GM21447 (cell line): ENCODE measurements at regions not wholly inside any gene's neighbourhood (a gene's known extent, or its start where the extent isn't known, plus 50 kb on each side); places are given as distances from the start of the nearest gene placed in this dataset.
"Not testable (repeated sequence)": the region's sequence is repeated elsewhere in the genome, so short reads cannot be mapped to it uniquely, and the experiment has no call there.

Source experiments
- ATAC-seq: cut with Tn5 transposase; IDR thresholded peaks from one replicate; pipeline ENCODE4 v1.9.1; 2021; ENCODE audit not compliant: unreplicated experiment

DNA sequence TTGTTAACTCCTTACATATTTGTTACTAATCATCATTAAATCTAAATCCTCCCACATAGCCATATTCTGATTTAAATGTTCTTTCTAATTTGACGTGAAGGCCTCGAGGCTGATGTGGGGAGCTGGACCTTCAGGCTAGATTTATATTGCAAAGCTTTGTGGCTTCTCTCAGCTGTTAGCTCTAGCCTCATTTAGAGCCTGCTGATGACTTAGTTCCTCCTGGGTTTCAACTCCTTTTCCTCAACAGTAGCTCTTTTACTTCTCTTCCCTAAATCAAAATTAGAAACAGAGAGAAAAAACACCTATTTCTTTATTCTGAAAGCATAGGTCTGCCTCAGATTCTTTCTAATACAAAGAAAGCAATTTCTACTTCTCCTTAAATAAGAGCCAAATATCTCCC lies 477.5 kb upstream of the CCDC196 start:
- ATAC-seq = no peak

DNA sequence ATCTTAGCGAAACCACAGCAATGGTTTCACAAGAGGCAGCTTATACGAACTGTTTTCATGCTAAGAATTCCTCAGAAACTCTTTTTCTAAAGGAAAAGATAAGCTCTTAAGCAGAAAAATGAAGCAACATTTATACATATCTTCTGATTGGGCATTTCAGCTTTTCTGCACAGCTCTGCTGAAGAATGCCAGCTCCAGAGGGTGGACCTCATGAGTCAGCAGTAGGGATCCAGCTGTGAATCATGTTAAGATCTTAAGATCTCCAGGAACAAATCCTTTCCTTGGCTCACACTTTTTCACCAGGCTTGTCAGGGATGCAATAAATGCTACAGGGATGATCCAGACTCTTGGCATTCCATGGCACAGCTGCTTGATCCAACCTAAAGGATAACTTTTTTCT lies 477.1 kb upstream of the CCDC196 start:
- ATAC-seq = no peak

GRCh38 chr14:66010695-66011094 lies 475.5 kb upstream of the CCDC196 start:
- no peak for ATAC-seq

GRCh38 chr14:66011855-66012254 lies 474.3 kb upstream of the CCDC196 start:
- ATAC-seq = no peak

- ATAC-seq = not testable (repeated sequence)
These were observed 472.6 kb upstream of the CCDC196 start for GRCh38 chr14:66013607-66014006.

- no peak for ATAC-seq
These were observed 470.9 kb upstream of the CCDC196 start for GRCh38 chr14:66015071-66015780.

- no peak for ATAC-seq
These were observed 468.2 kb upstream of the CCDC196 start for GRCh38 chr14:66017927-66018326.

DNA sequence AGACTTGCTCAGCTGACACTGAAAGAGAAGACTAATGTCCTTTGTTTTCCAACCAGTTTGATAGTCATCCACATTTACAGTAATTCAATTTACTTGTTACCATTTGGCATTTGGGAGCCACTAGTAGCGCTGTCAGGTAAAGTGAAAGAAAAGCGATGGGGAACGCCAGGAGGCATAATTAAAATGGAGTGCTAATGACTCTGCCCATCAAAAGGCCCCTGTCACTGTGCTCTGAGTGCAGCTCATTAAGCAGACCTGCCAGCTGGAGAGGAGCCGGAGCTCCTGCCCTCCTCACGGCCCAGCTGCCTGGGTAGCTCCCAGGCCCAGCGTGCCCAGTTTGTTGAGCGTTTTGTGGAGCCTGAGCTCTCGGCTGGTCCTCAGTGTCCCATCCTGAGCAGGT lies 463.6 kb upstream of the CCDC196 start:
- no peak for ATAC-seq

DNA sequence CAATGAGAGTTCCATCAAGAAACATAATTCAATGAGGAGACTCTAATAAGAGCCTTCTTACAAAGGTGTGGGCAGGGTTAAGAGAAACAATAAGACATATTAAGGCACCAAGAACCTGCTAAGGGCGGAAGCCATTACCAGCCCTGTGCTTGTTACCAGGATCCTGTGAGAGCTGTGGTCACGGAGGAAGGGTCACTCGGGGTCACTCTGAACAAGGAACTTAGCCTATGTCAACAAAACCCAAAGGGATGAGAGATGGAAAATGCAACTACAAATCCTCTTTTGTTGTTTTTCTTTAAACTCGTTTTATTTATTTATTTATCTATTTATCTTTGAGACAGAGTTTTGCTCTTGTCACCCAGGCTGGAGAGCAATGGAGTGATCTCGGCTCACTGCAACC lies 460.4 kb upstream of the CCDC196 start:
- ATAC-seq = no peak

GRCh38 chr14:66031981-66032380 lies 454.2 kb upstream of the CCDC196 start:
- ATAC-seq = not testable (repeated sequence)

GRCh38 chr14:66032800-66033199 lies 453.4 kb upstream of the CCDC196 start:
- ATAC-seq = no peak

DNA sequence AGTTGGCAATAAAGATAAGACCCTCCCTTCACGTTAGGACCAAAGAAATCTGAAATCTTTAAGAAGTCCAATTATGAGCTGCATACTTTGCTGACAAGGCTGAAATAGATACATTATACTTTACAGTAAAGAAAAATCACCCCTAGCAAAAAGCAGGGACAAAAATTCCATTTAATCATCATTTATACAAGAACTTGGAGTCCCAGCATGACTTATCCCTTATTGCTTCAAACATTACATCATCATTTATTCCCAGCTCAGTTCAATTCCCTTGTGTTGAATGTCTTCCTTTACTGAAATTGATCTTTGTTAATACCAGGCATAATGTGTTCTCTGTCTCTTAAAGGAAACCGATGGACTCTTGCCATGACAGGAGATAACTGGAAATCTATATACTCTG lies 449.6 kb upstream of the CCDC196 start:
- ATAC-seq = no peak

DNA sequence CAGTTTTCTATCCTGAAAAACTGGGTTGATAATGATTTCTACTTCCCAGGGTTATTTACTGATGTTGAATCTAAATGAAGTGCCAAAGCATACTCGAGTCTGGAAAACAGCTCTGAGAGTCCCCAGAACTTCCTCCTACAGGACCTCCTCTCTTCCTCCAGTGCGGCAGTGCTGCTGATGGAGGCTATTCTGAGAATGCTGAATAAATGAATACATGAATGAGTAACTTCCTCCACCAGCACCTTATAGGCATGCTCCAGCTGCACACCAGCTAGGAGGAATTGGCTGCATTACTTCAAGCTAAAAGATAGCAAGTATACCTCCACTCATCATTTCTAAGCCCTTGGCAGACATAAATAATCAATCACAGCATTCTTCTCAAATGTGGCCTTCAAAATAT lies 448.8 kb upstream of the CCDC196 start:
- ATAC-seq = no peak

DNA sequence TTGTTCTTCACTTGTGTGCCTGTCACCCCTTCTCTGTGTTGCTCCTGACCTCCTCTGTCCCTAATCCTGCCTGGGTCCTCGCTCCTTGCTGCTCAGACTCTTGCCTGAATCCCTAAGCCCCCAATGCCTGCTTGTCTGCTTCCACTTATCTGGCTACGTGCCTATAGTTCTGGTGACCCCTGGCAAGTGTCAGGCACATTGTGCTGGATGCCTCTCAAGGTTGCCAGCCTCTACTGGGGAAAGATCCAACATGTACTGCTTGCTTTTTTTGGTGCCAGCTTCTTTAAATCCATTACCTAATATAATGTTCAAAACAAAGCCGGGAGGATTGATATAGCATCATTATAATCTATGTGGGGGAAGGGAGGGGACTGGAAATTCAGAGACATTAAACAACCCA lies 448.0 kb upstream of the CCDC196 start:
- no peak for ATAC-seq

DNA sequence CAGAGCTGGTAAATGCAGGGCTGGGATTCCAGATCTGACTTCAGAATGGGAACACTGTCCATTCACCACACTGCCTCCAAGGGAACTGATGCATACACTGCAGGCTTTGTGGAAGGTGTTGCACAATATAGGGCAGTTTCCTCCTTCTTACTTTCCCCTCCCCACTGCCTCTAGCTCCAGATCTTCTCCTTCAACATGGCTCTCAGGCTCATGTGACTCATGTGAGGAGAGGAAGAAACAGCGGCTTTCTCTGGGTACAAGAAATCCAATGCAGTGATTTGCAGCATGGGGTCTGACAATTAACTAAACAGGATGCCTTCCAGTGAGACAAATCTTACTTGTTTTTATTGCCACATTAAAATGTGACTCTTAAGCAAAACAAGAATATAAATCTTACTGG lies 447.6 kb upstream of the CCDC196 start:
- ATAC-seq = no peak

DNA sequence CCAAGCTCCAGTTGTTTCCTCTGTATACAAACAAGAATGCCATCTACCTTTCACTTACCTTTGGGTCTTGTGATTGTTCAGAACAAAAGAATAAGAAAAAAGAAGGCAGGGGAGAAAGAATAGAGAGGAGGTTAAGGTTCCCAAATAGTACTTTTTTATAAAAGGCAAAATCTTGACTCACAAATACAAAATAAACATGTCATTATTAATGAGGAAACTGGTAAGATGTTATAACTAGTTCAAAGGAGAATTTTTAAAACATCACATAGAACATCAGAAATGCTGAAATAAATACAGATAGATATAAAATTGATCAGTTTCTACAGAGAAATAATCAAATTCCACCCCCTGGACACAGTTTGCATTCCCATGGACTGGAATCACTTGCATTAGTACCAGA lies 446.7 kb upstream of the CCDC196 start:
- no peak for ATAC-seq

DNA sequence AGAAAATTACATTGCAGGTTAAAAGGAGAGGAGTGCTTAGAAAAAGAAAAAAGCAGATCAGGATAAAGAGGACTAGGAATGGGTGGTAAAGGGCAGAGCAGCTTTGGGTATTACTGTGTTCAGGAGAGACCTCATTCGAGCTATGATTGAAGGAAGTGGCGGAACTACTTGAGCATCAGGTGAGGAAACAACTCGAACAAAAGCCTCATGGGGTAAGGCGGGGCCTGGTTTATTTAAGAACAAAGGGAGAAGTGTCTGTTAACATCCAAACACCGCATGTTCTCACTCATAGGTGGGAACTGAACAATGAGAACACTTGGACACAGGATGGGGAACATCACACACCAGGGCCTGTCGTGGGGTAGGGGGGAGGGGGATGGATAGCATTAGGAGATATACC lies 444.6 kb upstream of the CCDC196 start:
- no peak for ATAC-seq

DNA sequence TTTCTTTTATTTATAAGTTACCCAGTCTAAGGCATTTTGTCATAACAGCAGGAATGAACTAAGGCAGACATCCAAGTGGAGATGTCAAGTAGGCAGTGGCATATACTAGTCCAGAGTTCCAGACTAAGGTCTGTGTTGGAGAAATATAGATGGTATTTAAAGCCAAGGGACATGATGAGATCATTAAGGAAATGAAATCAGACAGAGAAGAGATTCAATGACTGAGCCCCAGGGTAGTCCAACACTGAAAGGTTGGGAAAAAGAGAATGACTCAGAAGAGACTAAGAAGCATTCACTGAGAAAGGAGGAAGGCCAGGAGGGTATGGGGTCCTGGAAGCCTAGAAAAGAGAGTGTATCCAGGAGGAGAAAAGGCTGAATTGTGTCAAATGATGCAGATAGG lies 442.2 kb upstream of the CCDC196 start:
- no peak for ATAC-seq

DNA sequence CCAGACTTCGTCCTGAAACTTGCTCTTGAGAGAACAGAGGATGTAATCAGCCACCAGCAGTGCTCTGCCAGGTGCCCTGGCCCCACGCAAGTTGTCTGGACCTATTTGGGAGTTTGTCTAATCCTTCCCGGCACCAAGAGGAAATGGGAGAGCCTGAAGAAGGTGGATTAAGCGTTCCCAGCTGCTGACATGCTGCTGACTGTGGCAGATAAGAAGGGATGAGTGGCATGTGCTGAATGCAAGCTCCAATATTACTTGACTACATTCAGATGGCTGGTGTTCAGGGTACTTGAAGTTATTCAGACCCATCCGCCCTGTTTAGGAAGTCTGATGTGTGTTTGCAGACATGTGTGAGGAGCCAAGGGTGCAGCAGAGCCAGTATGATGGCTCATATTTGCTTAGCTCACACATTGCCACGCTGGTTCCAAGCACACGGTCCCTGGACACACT lies 440.6 kb upstream of the CCDC196 start:
- no peak for ATAC-seq

DNA sequence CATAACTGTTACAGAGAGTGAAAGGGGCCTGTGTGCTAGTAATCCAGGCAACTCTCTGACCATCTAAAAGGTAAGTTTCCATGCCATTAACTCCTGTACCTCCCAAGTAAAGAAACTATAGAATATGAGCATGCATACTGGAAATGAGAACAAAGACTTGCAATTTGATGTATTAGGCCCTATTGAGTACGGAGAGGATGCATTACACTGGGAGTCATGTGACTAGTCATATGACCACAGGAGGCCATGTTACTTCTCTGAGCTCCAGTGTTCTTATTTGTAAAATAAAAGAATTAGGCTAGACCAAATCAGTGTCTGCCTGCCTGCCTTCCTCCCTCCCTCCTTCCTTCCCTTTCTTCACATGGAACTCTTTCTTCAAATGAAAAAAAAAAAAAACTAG lies 440.1 kb upstream of the CCDC196 start:
- ATAC-seq = no peak

GRCh38 chr14:66046591-66046990 lies 439.6 kb upstream of the CCDC196 start:
- no peak for ATAC-seq

- no peak for ATAC-seq
These were observed 429.8 kb upstream of the CCDC196 start for GRCh38 chr14:66056268-66056907.
